WTC11 (cell line): ENCODE measurements at regions not wholly inside any gene's neighbourhood (a gene's known extent, or its start where the extent isn't known, plus 50 kb on each side); places are given as distances from the start of the nearest gene placed in this dataset.

Experiments used
- ATAC-seq: fragments of 200-7000 bp; cut with Tn5 transposase; 2 replicates; pipeline ENCODE4 v1.10.0; 2021; ENCODE audit warnings: mild to moderate bottlenecking, moderate library complexity
- CTCF ChIA-PET: fragments of 300-600 bp; sonication (Branson Sonifier 250); formaldehyde crosslinking; loops from one replicate; lab custom pipeline; 2021; ENCODE audit warnings: antibody characterized with exemption; lab: Charles Lee
- POLR2A ChIA-PET: fragments of 350-600 bp; sonication (Branson Sonifier 250); formaldehyde crosslinking; loops from one replicate; lab custom pipeline; 2021; ENCODE audit warnings: antibody characterized with exemption; lab: Charles Lee
- DNase-seq: peaks from one replicate; pipeline ENCODE4 v3.0.0; 2021; ENCODE audit warnings: low spot score
- H3K27ac Mint-ChIP-seq: 2 replicates; pipeline ENCODE4 v1.8.0; 2021; ENCODE audit warnings: mixed read lengths
- H3K27me3 Mint-ChIP-seq: 2 replicates; pipeline ENCODE4 v1.8.0; 2021; ENCODE audit warnings: low read depth, mild to moderate bottlenecking, moderate library complexity, mixed read lengths
- H3K36me3 Mint-ChIP-seq: 2 replicates; pipeline ENCODE4 v1.8.0; 2021; ENCODE audit warnings: mixed read lengths
- H3K4me1 Mint-ChIP-seq: 2 replicates; pipeline ENCODE4 v1.8.0; 2022; ENCODE audit warnings: mixed read lengths
- H3K4me3 Mint-ChIP-seq: 2 replicates; pipeline ENCODE4 v1.8.0; 2021; ENCODE audit warnings: mild to moderate bottlenecking, moderate library complexity, mixed read lengths
- H3K9me3 Mint-ChIP-seq: 2 replicates; pipeline ENCODE4 v1.8.0; 2021; ENCODE audit warnings: mixed read lengths
- ATF3 ChIP-seq: sonication (generic); formaldehyde crosslinking; conservative IDR thresholded peaks from 2 replicates; pipeline ENCODE4 v1.8.1; 2022; ENCODE audit warnings: mild to moderate bottlenecking, missing genetic modification reagents
- E2F5 ChIP-seq: sonication (generic); formaldehyde crosslinking; IDR thresholded peaks from 2 replicates; pipeline ENCODE4 v1.8.1; 2022; ENCODE audit warnings: mild to moderate bottlenecking, moderate library complexity, missing genetic modification reagents
- ELF4 ChIP-seq: sonication (generic); formaldehyde crosslinking; IDR thresholded peaks from 2 replicates; pipeline ENCODE4 v1.8.1; 2022; ENCODE audit warnings: low read depth, mild to moderate bottlenecking, moderate library complexity, missing genetic modification reagents
- FOXP1 ChIP-seq: sonication (generic); formaldehyde crosslinking; IDR thresholded peaks from 2 replicates; pipeline ENCODE4 v1.8.0; 2022; ENCODE audit warnings: missing genetic modification reagents, mild to moderate bottlenecking, moderate library complexity, borderline replicate concordance
- HMGA2 ChIP-seq: fragments of 250-450 bp; sonication (Bioruptor Pico); IDR thresholded peaks from 2 replicates; pipeline ENCODE4 v1.4.0; 2021; ENCODE audit warnings: mild to moderate bottlenecking, moderate library complexity
- NFATC4 ChIP-seq: fragments of 250-450 bp; sonication (Bioruptor Pico); IDR thresholded peaks from 2 replicates; pipeline ENCODE4 v1.9.0; 2021; ENCODE audit warnings: mild to moderate bottlenecking
- NR3C1 ChIP-seq: sonication (generic); formaldehyde crosslinking; conservative IDR thresholded peaks from 2 replicates; pipeline ENCODE4 v1.8.1; 2023; ENCODE audit warnings: low read depth, mild to moderate bottlenecking, missing genetic modification reagents
- RELA ChIP-seq: sonication (generic); formaldehyde crosslinking; IDR thresholded peaks from 2 replicates; pipeline ENCODE4 v1.8.1; 2022; ENCODE audit warnings: missing genetic modification reagents, mild to moderate bottlenecking, borderline replicate concordance
- RORB ChIP-seq: fragments of 250-450 bp; sonication (Bioruptor Pico); IDR thresholded peaks from 2 replicates; pipeline ENCODE4 v1.9.0; 2021; ENCODE audit warnings: mild to moderate bottlenecking
- SMAD4 ChIP-seq: sonication (generic); formaldehyde crosslinking; IDR thresholded peaks from 2 replicates; pipeline ENCODE4 v1.8.0; 2022; ENCODE audit warnings: mild to moderate bottlenecking, missing genetic modification reagents
- SOX15 ChIP-seq: fragments of 250-450 bp; sonication (Bioruptor Pico); IDR thresholded peaks from 2 replicates; pipeline ENCODE4 v1.9.0; 2021; ENCODE audit warnings: mild to moderate bottlenecking
- TEAD4 ChIP-seq: sonication (generic); formaldehyde crosslinking; IDR thresholded peaks from 2 replicates; pipeline ENCODE4 v1.8.0; 2022; ENCODE audit warnings: mild to moderate bottlenecking, missing genetic modification reagents
- USF1 ChIP-seq: sonication (generic); formaldehyde crosslinking; IDR thresholded peaks from 2 replicates; pipeline ENCODE4 v1.8.0; 2022; ENCODE audit warnings: mild to moderate bottlenecking, missing genetic modification reagents
- ZNF416 ChIP-seq: fragments of 250-450 bp; sonication (Bioruptor Pico); IDR thresholded peaks from 2 replicates; pipeline ENCODE4 v1.9.0; 2021; ENCODE audit warnings: mild to moderate bottlenecking, inconsistent platforms
- TF ChIP-seq, protein P1 (sequence below): sonication (generic); formaldehyde crosslinking; conservative IDR thresholded peaks from 2 replicates; pipeline ENCODE4 v1.8.1; 2023; ENCODE audit warnings: mild to moderate bottlenecking, low read depth, missing genetic modification reagents, moderate library complexity
- TF ChIP-seq, protein P2 (sequence below): sonication (generic); formaldehyde crosslinking; IDR thresholded peaks from 2 replicates; pipeline ENCODE4 v1.8.1; 2023; ENCODE audit warnings: mild to moderate bottlenecking, missing genetic modification reagents, moderate library complexity
- TF ChIP-seq, protein P3 (sequence below): sonication (generic); formaldehyde crosslinking; IDR thresholded peaks from 2 replicates; pipeline ENCODE4 v1.8.0; 2023; ENCODE audit warnings: mild to moderate bottlenecking, missing genetic modification reagents

DNA sequence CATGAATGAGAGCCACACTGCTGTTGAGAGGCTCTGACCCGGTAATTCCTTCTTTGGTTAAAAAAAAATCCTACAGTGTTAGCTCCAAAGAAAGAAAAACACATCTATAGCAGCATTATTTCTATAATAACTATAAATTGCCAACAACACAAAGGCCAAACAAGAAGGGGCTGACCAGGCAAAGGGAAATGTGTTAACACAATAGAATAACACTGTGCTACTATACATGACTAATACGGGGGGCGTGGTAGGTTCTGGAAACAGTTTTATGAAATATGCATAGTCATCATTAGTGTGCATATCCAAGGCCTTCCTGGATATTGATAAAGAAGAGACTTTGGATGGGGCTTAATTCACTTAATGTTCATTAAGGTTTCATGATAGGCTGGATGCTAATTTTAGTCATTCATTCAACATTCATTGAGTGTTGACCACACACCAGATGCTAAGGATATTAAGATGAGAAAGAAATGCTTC lies 50.0 kb upstream of the CCL1 start:
- Mint-ChIP-seq H3K27ac (no peak overlapping the region), H3K27me3 (peaks cover 62% of the 10 kb centered on the region), H3K4me3 (no peak overlapping the region), H3K4me1 (peaks cover 43% of the 10 kb centered on the region), H3K9me3 (0 out of 2 replicates have a peak, but pooled peaks cover 3% of the 10 kb centered on the region), H3K36me3 (no peaks in the 10 kb centered on the region)
- CTCF ChIA-PET: interaction anchor here (1.2 kb wide), 1 partner anchor 242 kb away, joined by 3 read pairs; no protein-coding TSS in a partner anchor
- DNase-seq (no peak), ATAC-seq (no peak)
- POLR2A ChIA-PET: no interaction called here
- TF ChIP-seq ZNF416 (CRISPR knock-in tag): no peak
- TF ChIP-seq SOX15 (CRISPR knock-in tag): no peak
- no peak for TF ChIP-seq ATF3 (CRISPR knock-in tag)
- TF ChIP-seq RORB: no peak
- TF ChIP-seq, protein P1, sequence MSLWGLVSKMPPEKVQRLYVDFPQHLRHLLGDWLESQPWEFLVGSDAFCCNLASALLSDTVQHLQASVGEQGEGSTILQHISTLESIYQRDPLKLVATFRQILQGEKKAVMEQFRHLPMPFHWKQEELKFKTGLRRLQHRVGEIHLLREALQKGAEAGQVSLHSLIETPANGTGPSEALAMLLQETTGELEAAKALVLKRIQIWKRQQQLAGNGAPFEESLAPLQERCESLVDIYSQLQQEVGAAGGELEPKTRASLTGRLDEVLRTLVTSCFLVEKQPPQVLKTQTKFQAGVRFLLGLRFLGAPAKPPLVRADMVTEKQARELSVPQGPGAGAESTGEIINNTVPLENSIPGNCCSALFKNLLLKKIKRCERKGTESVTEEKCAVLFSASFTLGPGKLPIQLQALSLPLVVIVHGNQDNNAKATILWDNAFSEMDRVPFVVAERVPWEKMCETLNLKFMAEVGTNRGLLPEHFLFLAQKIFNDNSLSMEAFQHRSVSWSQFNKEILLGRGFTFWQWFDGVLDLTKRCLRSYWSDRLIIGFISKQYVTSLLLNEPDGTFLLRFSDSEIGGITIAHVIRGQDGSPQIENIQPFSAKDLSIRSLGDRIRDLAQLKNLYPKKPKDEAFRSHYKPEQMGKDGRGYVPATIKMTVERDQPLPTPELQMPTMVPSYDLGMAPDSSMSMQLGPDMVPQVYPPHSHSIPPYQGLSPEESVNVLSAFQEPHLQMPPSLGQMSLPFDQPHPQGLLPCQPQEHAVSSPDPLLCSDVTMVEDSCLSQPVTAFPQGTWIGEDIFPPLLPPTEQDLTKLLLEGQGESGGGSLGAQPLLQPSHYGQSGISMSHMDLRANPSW (CRISPR knock-in tag): no peak
- TF ChIP-seq NFATC4 (CRISPR knock-in tag): no peak
- no peak for TF ChIP-seq RELA (CRISPR knock-in tag)
- TF ChIP-seq, protein P2, sequence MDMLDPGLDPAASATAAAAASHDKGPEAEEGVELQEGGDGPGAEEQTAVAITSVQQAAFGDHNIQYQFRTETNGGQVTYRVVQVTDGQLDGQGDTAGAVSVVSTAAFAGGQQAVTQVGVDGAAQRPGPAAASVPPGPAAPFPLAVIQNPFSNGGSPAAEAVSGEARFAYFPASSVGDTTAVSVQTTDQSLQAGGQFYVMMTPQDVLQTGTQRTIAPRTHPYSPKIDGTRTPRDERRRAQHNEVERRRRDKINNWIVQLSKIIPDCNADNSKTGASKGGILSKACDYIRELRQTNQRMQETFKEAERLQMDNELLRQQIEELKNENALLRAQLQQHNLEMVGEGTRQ (CRISPR knock-in tag): no peak
- TF ChIP-seq, protein P3, sequence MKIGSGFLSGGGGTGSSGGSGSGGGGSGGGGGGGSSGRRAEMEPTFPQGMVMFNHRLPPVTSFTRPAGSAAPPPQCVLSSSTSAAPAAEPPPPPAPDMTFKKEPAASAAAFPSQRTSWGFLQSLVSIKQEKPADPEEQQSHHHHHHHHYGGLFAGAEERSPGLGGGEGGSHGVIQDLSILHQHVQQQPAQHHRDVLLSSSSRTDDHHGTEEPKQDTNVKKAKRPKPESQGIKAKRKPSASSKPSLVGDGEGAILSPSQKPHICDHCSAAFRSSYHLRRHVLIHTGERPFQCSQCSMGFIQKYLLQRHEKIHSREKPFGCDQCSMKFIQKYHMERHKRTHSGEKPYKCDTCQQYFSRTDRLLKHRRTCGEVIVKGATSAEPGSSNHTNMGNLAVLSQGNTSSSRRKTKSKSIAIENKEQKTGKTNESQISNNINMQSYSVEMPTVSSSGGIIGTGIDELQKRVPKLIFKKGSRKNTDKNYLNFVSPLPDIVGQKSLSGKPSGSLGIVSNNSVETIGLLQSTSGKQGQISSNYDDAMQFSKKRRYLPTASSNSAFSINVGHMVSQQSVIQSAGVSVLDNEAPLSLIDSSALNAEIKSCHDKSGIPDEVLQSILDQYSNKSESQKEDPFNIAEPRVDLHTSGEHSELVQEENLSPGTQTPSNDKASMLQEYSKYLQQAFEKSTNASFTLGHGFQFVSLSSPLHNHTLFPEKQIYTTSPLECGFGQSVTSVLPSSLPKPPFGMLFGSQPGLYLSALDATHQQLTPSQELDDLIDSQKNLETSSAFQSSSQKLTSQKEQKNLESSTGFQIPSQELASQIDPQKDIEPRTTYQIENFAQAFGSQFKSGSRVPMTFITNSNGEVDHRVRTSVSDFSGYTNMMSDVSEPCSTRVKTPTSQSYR (CRISPR knock-in tag): no peak
- no peak for TF ChIP-seq ELF4 (CRISPR knock-in tag)
- no peak for TF ChIP-seq SMAD4 (CRISPR knock-in tag)
- no peak for TF ChIP-seq NR3C1 (CRISPR knock-in tag)
- TF ChIP-seq USF1 (CRISPR knock-in tag): no peak
- TF ChIP-seq HMGA2: no peak
- TF ChIP-seq FOXP1 (CRISPR knock-in tag): no peak
- TF ChIP-seq TEAD4 (CRISPR knock-in tag): no peak
- no peak for TF ChIP-seq E2F5 (CRISPR knock-in tag)
